GM23338 (cell line): ENCODE measurements at regions not wholly inside any gene's neighbourhood (a gene's known extent, or its start where the extent isn't known, plus 50 kb on each side); places are given as distances from the start of the nearest gene placed in this dataset.

ENCODE experiments used
- ATAC-seq: fragments of 200-7000 bp; cut with Tn5 transposase; 3 replicates; pipeline ENCODE4 v1.9.1; 2020
- DNase-seq: peaks from one replicate; pipeline ENCODE4 v3.0.0-alpha.2; 2015; ENCODE audit warnings: low spot score
- H2AFZ ChIP-seq: fragments of 200-600 bp; sonication (generic); 2 replicates; pipeline ENCODE4 v1.8.0; 2016; ENCODE audit warnings: antibody characterized with exemption, mild to moderate bottlenecking, moderate library complexity
- H3F3A ChIP-seq: fragments of 200-600 bp; sonication (generic); replicated peaks from 2 replicates; pipeline ENCODE4 v1.8.0; 2017; ENCODE audit warnings: antibody characterized with exemption, mixed run types, low read depth
- H3K27ac ChIP-seq: fragments of 200-600 bp; sonication (generic); 2 replicates; pipeline ENCODE4 v1.6.1; 2016; ENCODE audit warnings: low read depth
- H3K27me3 ChIP-seq: fragments of 200-600 bp; sonication (generic); 2 replicates; pipeline ENCODE4 v1.8.0; 2016; ENCODE audit warnings: mild to moderate bottlenecking, mixed run types, moderate library complexity; ENCODE audit not compliant: insufficient read depth
- H3K36me3 ChIP-seq: fragments of 200-600 bp; sonication (generic); 2 replicates; pipeline ENCODE4 v1.8.0; 2016; ENCODE audit warnings: mild to moderate bottlenecking; ENCODE audit not compliant: insufficient read depth
- H3K4me1 ChIP-seq: fragments of 200-600 bp; sonication (generic); 2 replicates; pipeline ENCODE4 v1.8.0; 2016; ENCODE audit warnings: mild to moderate bottlenecking, moderate library complexity; ENCODE audit not compliant: insufficient read depth
- H3K4me2 ChIP-seq: fragments of 200-600 bp; sonication (generic); 2 replicates; pipeline ENCODE4 v1.7.1; 2017; ENCODE audit warnings: mixed run types
- H3K4me3 ChIP-seq: fragments of 200-600 bp; sonication (generic); 2 replicates; pipeline ENCODE4 v1.6.1; 2016; ENCODE audit warnings: mixed run types
- H3K79me2 ChIP-seq: fragments of 200-600 bp; sonication (generic); replicated peaks from 2 replicates; pipeline ENCODE4 v1.8.0; 2017; ENCODE audit warnings: mild to moderate bottlenecking; ENCODE audit not compliant: insufficient read depth
- H3K9me2 ChIP-seq: fragments of 200-600 bp; sonication (generic); 2 replicates; pipeline ENCODE4 v1.8.0; 2017; ENCODE audit not compliant: insufficient read depth
- H4K20me1 ChIP-seq: fragments of 200-600 bp; sonication (generic); replicated peaks from 2 replicates; pipeline ENCODE4 v1.8.0; 2017; ENCODE audit warnings: mild to moderate bottlenecking; ENCODE audit not compliant: insufficient read depth
- H3K27ac Mint-ChIP-seq: 2 replicates; pipeline ENCODE4 v1.8.0; 2020; ENCODE audit warnings: inconsistent platforms, mild to moderate bottlenecking, moderate library complexity, mixed read lengths
- H3K27me3 Mint-ChIP-seq: 3 replicates; pipeline ENCODE4 v1.8.0; 2022; ENCODE audit warnings: low read depth, mild to moderate bottlenecking, moderate library complexity, mixed read lengths, inconsistent platforms; ENCODE audit not compliant: insufficient read depth, poor library complexity
- H3K36me3 Mint-ChIP-seq: 3 replicates; pipeline ENCODE4 v1.8.0; 2021; ENCODE audit warnings: low read depth, mild to moderate bottlenecking, inconsistent platforms, moderate library complexity, mixed read lengths
- H3K4me1 Mint-ChIP-seq: 3 replicates; pipeline ENCODE4 v1.8.0; 2020; ENCODE audit warnings: mild to moderate bottlenecking, inconsistent platforms, mixed read lengths
- H3K4me3 Mint-ChIP-seq: 3 replicates; pipeline ENCODE4 v1.8.0; 2021; ENCODE audit warnings: moderate library complexity, mild to moderate bottlenecking, inconsistent platforms, mixed read lengths
- H3K9me3 Mint-ChIP-seq: 3 replicates; pipeline ENCODE4 v1.8.0; 2020; ENCODE audit warnings: moderate library complexity, mild to moderate bottlenecking, inconsistent platforms, mixed read lengths
- CREB1 ChIP-seq: fragments of 250-450 bp; sonication (Bioruptor Pico); IDR thresholded peaks from 2 replicates; pipeline ENCODE4 v1.5.0; 2020; ENCODE audit warnings: low read depth, mild to moderate bottlenecking, moderate library complexity
- EZH2phosphoT487 ChIP-seq: fragments of 200-600 bp; sonication (generic); IDR thresholded peaks from one replicate; pipeline ENCODE4 v1.8.1; 2018; ENCODE audit warnings: antibody characterized with exemption; ENCODE audit not compliant: unreplicated experiment
- JUNB ChIP-seq: IDR thresholded peaks from one replicate; pipeline ENCODE4 v1.6.1; 2016; ENCODE audit warnings: antibody characterized with exemption; ENCODE audit not compliant: unreplicated experiment
- NANOG ChIP-seq: IDR thresholded peaks from 2 replicates; pipeline ENCODE4 v1.6.1; 2016; ENCODE audit warnings: antibody characterized with exemption, borderline replicate concordance
- POLR2AphosphoS5 ChIP-seq: IDR thresholded peaks from 2 replicates; pipeline ENCODE4 v1.6.1; 2016; ENCODE audit warnings: antibody characterized with exemption, low read depth
- ZNF114 ChIP-seq: fragments of 250-450 bp; sonication (Bioruptor Pico); IDR thresholded peaks from 2 replicates; pipeline ENCODE4 v1.5.0; 2020; ENCODE audit warnings: mild to moderate bottlenecking, moderate library complexity
- TF ChIP-seq, protein P1 (sequence below): fragments of 250-450 bp; sonication (Bioruptor Pico); IDR thresholded peaks from 2 replicates; pipeline ENCODE4 v1.5.0; 2020; ENCODE audit warnings: mild to moderate bottlenecking, moderate library complexity

- TF ChIP-seq, protein P1, sequence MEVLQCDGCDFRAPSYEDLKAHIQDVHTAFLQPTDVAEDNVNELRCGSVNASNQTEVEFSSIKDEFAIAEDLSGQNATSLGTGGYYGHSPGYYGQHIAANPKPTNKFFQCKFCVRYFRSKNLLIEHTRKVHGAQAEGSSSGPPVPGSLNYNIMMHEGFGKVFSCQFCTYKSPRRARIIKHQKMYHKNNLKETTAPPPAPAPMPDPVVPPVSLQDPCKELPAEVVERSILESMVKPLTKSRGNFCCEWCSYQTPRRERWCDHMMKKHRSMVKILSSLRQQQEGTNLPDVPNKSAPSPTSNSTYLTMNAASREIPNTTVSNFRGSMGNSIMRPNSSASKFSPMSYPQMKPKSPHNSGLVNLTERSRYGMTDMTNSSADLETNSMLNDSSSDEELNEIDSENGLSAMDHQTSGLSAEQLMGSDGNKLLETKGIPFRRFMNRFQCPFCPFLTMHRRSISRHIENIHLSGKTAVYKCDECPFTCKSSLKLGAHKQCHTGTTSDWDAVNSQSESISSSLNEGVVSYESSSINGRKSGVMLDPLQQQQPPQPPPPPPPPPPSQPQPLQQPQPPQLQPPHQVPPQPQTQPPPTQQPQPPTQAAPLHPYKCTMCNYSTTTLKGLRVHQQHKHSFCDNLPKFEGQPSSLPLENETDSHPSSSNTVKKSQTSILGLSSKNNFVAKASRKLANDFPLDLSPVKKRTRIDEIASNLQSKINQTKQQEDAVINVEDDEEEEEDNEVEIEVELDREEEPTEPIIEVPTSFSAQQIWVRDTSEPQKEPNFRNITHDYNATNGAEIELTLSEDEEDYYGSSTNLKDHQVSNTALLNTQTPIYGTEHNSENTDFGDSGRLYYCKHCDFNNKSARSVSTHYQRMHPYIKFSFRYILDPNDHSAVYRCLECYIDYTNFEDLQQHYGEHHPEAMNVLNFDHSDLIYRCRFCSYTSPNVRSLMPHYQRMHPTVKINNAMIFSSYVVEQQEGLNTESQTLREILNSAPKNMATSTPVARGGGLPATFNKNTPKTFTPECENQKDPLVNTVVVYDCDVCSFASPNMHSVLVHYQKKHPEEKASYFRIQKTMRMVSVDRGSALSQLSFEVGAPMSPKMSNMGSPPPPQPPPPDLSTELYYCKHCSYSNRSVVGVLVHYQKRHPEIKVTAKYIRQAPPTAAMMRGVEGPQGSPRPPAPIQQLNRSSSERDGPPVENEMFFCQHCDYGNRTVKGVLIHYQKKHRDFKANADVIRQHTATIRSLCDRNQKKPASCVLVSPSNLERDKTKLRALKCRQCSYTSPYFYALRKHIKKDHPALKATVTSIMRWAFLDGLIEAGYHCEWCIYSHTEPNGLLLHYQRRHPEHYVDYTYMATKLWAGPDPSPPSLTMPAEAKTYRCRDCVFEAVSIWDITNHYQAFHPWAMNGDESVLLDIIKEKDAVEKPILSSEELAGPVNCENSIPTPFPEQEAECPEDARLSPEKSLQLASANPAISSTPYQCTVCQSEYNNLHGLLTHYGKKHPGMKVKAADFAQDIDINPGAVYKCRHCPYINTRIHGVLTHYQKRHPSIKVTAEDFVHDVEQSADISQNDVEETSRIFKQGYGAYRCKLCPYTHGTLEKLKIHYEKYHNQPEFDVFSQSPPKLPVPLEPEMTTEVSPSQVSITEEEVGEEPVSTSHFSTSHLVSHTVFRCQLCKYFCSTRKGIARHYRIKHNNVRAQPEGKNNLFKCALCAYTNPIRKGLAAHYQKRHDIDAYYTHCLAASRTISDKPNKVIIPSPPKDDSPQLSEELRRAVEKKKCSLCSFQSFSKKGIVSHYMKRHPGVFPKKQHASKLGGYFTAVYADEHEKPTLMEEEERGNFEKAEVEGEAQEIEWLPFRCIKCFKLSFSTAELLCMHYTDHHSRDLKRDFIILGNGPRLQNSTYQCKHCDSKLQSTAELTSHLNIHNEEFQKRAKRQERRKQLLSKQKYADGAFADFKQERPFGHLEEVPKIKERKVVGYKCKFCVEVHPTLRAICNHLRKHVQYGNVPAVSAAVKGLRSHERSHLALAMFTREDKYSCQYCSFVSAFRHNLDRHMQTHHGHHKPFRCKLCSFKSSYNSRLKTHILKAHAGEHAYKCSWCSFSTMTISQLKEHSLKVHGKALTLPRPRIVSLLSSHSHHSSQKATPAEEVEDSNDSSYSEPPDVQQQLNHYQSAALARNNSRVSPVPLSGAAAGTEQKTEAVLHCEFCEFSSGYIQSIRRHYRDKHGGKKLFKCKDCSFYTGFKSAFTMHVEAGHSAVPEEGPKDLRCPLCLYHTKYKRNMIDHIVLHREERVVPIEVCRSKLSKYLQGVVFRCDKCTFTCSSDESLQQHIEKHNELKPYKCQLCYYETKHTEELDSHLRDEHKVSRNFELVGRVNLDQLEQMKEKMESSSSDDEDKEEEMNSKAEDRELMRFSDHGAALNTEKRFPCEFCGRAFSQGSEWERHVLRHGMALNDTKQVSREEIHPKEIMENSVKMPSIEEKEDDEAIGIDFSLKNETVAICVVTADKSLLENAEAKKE (CRISPR knock-in tag): peak; percentile 88
Observed at GRCh38 chr1:101653482-101653946, 343.2 kb downstream of the OLFM3 start (continued).

DNA sequence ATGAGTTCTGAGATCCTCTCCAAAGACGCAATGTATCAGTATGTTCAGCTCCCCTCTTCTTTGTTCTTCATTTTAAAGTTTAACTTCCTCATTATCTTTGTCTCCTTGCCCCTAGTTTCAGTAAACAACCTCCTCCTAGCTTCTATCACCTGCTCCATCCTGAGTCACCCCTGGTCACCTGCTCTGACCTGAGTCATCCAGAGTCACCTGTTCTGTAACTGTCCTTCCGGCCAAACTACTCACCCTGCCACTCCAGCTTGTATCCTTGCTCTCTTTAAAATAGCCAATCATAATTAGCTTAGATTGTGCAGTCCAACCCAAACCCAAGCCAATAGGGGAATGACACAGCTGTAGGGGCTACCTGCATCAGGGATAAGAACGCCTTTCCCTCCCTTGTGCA, 332.0 kb downstream of the OLFM3 start:
- no peak overlapping the region for H3K4me2 ChIP-seq
- Mint-ChIP-seq H3K36me3 (peaks cover 6% of the 10 kb centered on the region), H3K4me3 (no peak overlapping the region), H3K27me3 (peaks cover 2% of the 10 kb centered on the region), H3K9me3 (peaks cover 19% of the 10 kb centered on the region), H3K27ac (no peak overlapping the region), H3K4me1 (no peaks in the 10 kb centered on the region)
- H3K4me1 ChIP-seq: no peaks in the 10 kb centered on the region
- H3F3A ChIP-seq: no peaks in the 10 kb centered on the region
- H3K36me3 ChIP-seq: no peaks in the 10 kb centered on the region
- H3K79me2 ChIP-seq: no peaks in the 10 kb centered on the region
- H3K27me3 ChIP-seq: no peaks in the 10 kb centered on the region
- ATAC-seq (no peak), DNase-seq (no peak)
- no peak overlapping the region for H3K27ac ChIP-seq
- no peak overlapping the region for H3K4me3 ChIP-seq
- H3K9me2 ChIP-seq: no peaks in the 10 kb centered on the region; the same call in 1 of the 2 replicates
- no peak overlapping the region for H2AFZ ChIP-seq
- no peaks in the 10 kb centered on the region for H4K20me1 ChIP-seq
- TF ChIP-seq ZNF114 (CRISPR knock-in tag): no peak
- TF ChIP-seq NANOG: no peak
- no peak for TF ChIP-seq JUNB
- no peak for TF ChIP-seq EZH2phosphoT487
- no peak for TF ChIP-seq CREB1 (CRISPR knock-in tag)
- TF ChIP-seq, protein P1 (CRISPR knock-in tag): no peak
- TF ChIP-seq POLR2AphosphoS5: no peak
